Activated CD4-positive, alpha-beta T cell treated with anti-CD3 and anti-CD28 coated beads, Interleukin-2, amount 50 U/mL, for 48 hours (primary cell): ENCODE measurements at regions not wholly inside any gene's neighbourhood (a gene's known extent, or its start where the extent isn't known, plus 50 kb on each side); places are given as distances from the start of the nearest gene placed in this dataset.

ENCODE experiments used
- DNase-seq, 2 experiments: peaks; one replicate each; pipeline ENCODE4 v3.0.0-alpha.2; 2020

DNA sequence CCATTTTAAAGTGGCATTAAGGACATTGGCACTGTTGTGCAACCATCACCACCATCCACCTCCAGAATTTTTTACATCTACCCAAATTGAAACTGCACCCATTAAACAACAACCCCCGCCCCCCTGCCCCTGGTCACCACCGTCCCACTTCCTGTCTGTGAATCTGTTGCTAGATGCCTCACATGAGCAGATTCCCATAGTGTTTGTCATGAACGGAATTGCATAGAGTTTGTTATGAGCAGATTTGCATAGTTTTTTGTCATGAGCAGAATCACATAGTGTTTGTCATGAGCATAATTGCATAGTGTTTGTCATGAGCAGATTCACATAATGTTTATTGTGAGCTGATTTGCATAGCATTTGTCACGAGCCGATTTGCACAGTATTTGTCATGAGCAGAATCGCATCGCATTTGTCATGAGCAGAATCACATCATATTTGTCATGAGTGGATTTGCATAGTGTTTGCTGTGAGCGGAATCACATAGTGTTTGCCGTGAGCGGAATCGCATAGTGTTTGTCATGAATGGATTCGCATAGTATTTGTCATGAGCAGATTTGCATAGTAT, 54.0 kb upstream of the GTF3A start:
- DNase-seq: no peak

DNA sequence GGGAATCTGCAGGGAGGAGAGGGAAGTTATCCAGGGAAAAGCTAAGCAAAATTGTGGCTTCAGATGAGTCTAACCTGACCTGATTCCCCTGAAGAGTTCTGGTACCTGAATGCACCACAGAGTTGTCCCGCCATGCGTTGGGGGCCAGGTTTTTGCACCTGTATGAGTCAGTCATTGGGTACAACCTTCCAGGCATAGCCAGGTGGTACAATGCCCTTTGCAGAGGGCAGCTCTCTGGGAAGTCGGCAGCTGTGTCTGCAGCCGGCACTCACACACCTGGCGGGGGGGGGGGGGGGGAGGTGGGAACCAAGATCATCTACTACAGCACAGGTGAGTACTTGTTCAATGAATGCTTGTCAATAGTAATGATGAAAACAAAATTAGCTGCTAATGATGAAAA, 52.5 kb upstream of the GTF3A start:
- DNase-seq: no peak

- no peak for DNase-seq
Measured at GRCh38 chr13:27372896-27373295, 51.5 kb upstream of the GTF3A start.

- DNase-seq: no peak
Measured at GRCh38 chr13:27374126-27374613, 50.2 kb upstream of the GTF3A start.
